ENCODE measurements at regions not wholly inside any gene's neighbourhood (a gene's known extent, or its start where the extent isn't known, plus 50 kb on each side); places are given as distances from the start of the nearest gene placed in this dataset.

- DNase-seq (ENCODE audit: low read depth), result no peak
- no peak overlapping the region for H3K4me3 ChIP-seq (ENCODE audit: low read depth, low read length)
- TF ChIP-seq, protein P1, sequence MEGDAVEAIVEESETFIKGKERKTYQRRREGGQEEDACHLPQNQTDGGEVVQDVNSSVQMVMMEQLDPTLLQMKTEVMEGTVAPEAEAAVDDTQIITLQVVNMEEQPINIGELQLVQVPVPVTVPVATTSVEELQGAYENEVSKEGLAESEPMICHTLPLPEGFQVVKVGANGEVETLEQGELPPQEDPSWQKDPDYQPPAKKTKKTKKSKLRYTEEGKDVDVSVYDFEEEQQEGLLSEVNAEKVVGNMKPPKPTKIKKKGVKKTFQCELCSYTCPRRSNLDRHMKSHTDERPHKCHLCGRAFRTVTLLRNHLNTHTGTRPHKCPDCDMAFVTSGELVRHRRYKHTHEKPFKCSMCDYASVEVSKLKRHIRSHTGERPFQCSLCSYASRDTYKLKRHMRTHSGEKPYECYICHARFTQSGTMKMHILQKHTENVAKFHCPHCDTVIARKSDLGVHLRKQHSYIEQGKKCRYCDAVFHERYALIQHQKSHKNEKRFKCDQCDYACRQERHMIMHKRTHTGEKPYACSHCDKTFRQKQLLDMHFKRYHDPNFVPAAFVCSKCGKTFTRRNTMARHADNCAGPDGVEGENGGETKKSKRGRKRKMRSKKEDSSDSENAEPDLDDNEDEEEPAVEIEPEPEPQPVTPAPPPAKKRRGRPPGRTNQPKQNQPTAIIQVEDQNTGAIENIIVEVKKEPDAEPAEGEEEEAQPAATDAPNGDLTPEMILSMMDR (conservative IDR thresholded peaks at IDR 0.05; ENCODE audit: low read depth, low read length), result no peak
Measured at GRCh38 chr13:102974317-102975087, 91.7 kb downstream of the SLC10A2 start.

DNA sequence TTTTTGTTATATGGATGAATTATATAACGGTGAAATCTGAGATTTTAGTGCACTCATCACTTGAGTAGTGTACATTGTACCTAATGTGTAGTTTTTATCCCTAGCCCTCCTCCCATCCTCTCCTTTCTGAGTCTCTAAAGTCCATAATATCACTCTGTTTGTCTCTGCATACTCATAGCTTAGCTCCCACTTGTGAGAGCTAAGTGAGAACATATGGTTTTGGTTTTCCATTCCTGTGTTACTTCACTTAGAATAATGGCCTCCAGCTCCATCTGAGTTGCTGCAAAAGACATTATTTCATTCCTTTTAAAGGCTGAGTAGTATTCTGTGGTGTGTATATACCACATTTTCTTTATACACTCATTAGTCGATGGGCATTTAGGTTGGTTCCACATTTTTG, 94.0 kb downstream of the SLC10A2 start:
- TF ChIP-seq, protein P1 (conservative IDR thresholded peaks at IDR 0.05; ENCODE audit: low read depth, low read length), result no peak
- DNase-seq (ENCODE audit: low read depth), result no peak
- no peak overlapping the region for H3K4me3 ChIP-seq (ENCODE audit: low read depth, low read length)

- H3K4me3 ChIP-seq (ENCODE audit: low read depth, low read length), result no peak overlapping the region
- DNase-seq (ENCODE audit: low read depth), result no peak
- TF ChIP-seq, protein P1 (conservative IDR thresholded peaks at IDR 0.05; ENCODE audit: low read depth, low read length), result no peak
Measured at GRCh38 chr13:102970542-102970941, 95.7 kb downstream of the SLC10A2 start.

GRCh38 chr13:102968572-102969228, 97.5 kb downstream of the SLC10A2 start:
- no peak for DNase-seq (ENCODE audit: low read depth)
- TF ChIP-seq, protein P1 (conservative IDR thresholded peaks at IDR 0.05; ENCODE audit: low read depth, low read length), result no peak
- no peak overlapping the region for H3K4me3 ChIP-seq (ENCODE audit: low read depth, low read length)

DNA sequence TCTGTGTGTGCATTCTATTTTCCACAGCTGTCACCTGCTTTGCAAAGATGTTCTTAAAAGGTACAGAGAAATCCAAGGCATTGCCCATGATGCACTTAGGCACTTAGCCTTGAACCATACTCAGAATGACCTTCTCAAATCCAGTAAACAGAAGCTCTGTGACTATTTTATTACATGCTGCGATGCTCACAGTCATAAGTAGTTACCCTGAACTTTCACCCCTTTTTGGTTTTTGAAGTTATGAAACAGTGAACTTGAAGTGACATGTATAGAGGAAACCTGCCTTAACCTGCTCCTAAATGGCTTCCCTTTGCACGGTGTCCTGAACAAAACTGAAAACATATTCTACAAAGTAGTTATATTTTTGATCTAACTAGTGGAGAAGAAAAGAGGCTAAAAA, 100.4 kb downstream of the SLC10A2 start:
- H3K4me3 ChIP-seq (ENCODE audit: low read depth, low read length), result no peak overlapping the region
- TF ChIP-seq, protein P1 (conservative IDR thresholded peaks at IDR 0.05; ENCODE audit: low read depth, low read length), result no peak

DNA sequence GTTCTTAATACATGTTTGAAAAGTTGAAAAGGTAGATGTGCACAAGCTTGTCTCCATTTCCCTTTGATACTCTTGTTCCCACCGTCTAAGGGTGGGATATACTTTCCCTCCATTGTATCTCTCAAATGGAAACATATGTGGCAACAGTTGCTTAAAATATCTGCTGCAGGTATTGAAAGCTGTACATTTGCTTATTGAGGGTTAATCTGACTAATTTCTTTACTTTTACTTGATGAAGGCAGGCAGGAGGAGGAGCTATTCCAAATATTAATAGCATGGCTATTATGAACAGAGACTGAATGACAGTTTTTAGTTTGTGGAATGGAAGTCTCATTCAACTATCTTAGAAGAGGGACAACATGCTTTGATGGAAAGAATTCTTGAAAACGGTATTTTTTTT, 103.8 kb downstream of the SLC10A2 start:
- TF ChIP-seq, protein P1 (conservative IDR thresholded peaks at IDR 0.05; ENCODE audit: low read depth, low read length), result no peak
- no peak for DNase-seq (ENCODE audit: low read depth)
- H3K4me3 ChIP-seq (ENCODE audit: low read depth, low read length), result no peak overlapping the region

More for the DNA sequence above, 100.4 kb downstream of the SLC10A2 start:
- no peak for DNase-seq (ENCODE audit: low read depth)
